Hepatocyte (in vitro differentiated cells): ENCODE measurements at regions not wholly inside any gene's neighbourhood (a gene's known extent, or its start where the extent isn't known, plus 50 kb on each side); places are given as distances from the start of the nearest gene placed in this dataset.

Experiments
- EZH2 ChIP-seq: fragments of 200-600 bp; sonication (generic); IDR thresholded peaks from 2 replicates; pipeline ENCODE4 v1.6.1; 2016; ENCODE audit warnings: antibody characterized with exemption, mild to moderate bottlenecking, borderline replicate concordance
- EZH2phosphoT487 ChIP-seq: fragments of 200-600 bp; sonication (generic); IDR thresholded peaks from one replicate; pipeline ENCODE4 v1.6.1; 2018; ENCODE audit warnings: antibody characterized with exemption, mild to moderate bottlenecking, low read depth, moderate library complexity; ENCODE audit not compliant: unreplicated experiment, severe bottlenecking
- TF ChIP-seq, protein P1 (sequence below): fragments of 200-600 bp; sonication (generic); IDR thresholded peaks from 2 replicates; pipeline ENCODE4 v1.5.1; 2016; ENCODE audit warnings: antibody characterized with exemption, mild to moderate bottlenecking; ENCODE audit not compliant: poor library complexity

DNA sequence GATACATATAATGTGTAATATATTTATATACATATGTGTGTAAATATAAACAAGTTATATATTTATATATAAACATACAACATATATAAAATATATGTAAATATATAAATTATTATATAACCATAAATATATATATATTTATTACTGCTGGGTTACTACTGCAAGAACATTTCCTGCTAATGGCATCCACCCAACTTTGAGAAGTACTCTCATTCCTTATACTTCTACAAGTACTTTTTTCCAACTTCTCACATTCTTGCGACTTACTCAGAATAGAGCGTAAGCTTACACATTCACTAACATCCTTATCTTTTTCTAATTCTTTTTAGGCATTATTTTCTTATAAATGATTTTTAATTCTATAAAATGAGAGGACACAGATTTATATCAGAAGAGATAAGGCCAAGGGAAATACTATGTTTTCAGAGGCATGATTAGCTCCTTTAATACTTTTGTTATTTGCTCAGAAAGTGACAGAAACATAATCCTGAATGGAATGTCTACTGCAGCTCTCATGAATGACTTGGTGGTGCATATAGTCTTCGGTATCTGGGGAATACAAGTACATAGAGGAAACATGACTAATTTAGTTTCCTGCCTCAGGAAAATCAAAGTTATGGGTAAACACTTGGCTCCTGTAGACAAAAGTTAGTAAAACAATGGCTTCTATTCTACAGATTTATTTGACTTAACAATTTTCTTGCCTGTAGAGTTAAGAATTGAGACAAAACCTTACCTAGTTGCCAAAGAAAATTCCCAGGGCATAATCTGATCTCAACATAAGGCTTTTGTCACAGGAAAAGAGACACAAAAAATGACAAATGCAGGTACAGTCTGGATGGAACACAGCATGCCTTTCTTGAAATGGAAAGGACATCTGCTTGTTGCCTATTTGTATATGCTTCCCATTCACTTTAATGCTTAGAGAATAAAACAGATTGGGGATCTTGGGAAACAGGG, 453.9 kb downstream of the SQOR start:
- TF ChIP-seq, protein P1, sequence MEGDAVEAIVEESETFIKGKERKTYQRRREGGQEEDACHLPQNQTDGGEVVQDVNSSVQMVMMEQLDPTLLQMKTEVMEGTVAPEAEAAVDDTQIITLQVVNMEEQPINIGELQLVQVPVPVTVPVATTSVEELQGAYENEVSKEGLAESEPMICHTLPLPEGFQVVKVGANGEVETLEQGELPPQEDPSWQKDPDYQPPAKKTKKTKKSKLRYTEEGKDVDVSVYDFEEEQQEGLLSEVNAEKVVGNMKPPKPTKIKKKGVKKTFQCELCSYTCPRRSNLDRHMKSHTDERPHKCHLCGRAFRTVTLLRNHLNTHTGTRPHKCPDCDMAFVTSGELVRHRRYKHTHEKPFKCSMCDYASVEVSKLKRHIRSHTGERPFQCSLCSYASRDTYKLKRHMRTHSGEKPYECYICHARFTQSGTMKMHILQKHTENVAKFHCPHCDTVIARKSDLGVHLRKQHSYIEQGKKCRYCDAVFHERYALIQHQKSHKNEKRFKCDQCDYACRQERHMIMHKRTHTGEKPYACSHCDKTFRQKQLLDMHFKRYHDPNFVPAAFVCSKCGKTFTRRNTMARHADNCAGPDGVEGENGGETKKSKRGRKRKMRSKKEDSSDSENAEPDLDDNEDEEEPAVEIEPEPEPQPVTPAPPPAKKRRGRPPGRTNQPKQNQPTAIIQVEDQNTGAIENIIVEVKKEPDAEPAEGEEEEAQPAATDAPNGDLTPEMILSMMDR: no peak
- TF ChIP-seq EZH2phosphoT487 (no peak), EZH2 (no peak)
